NCI-H146 treated with DMSO at 0.1 percent for 48 hours (cell line): ENCODE measurements at regions not wholly inside any gene's neighbourhood (a gene's known extent, or its start where the extent isn't known, plus 50 kb on each side); places are given as distances from the start of the nearest gene placed in this dataset.
"Not testable (repeated sequence)": the region's sequence is repeated elsewhere in the genome, so short reads cannot be mapped to it uniquely, and the experiment has no call there.

Experiments used
- DNase-seq: peaks from one replicate; lab custom pipeline; 2025; ENCODE audit not compliant: unreplicated experiment; lab: John Stamatoyannopoulos, UW

GRCh38 chr6:90676516-90677300 lies 89.8 kb upstream of the MAP3K7 start:
- no peak for DNase-seq

- not testable (repeated sequence) for DNase-seq
These were observed 88.2 kb upstream of the MAP3K7 start for GRCh38 chr6:90675107-90675506.

GRCh38 chr6:90674077-90674476 lies 87.2 kb upstream of the MAP3K7 start:
- DNase-seq = not testable (repeated sequence)

GRCh38 chr6:90669846-90670245 lies 83.0 kb upstream of the MAP3K7 start:
- no peak for DNase-seq

GRCh38 chr6:90669420-90669819 lies 82.5 kb upstream of the MAP3K7 start:
- DNase-seq = no peak

GRCh38 chr6:90668141-90668540 lies 81.3 kb upstream of the MAP3K7 start:
- no peak for DNase-seq

- DNase-seq = no peak
These were observed 77.0 kb upstream of the MAP3K7 start for GRCh38 chr6:90663873-90664272.

GRCh38 chr6:90663106-90663505 lies 76.2 kb upstream of the MAP3K7 start:
- no peak for DNase-seq

- no peak for DNase-seq
These were observed 74.1 kb upstream of the MAP3K7 start for GRCh38 chr6:90660931-90661330.

GRCh38 chr6:90658497-90658896 lies 71.6 kb upstream of the MAP3K7 start:
- no peak for DNase-seq

GRCh38 chr6:90656325-90656724 lies 69.5 kb upstream of the MAP3K7 start:
- no peak for DNase-seq

GRCh38 chr6:90654806-90655205 lies 67.9 kb upstream of the MAP3K7 start:
- no peak for DNase-seq

- DNase-seq = no peak
These were observed 67.3 kb upstream of the MAP3K7 start for GRCh38 chr6:90654166-90654565.

- DNase-seq = no peak
These were observed 66.9 kb upstream of the MAP3K7 start for GRCh38 chr6:90653750-90654149.

- DNase-seq = no peak
These were observed 63.4 kb upstream of the MAP3K7 start for GRCh38 chr6:90650041-90650940.

- DNase-seq = no peak
These were observed 62.0 kb upstream of the MAP3K7 start for GRCh38 chr6:90648873-90649272.

- no peak for DNase-seq
These were observed 60.1 kb upstream of the MAP3K7 start for GRCh38 chr6:90646940-90647339.

- DNase-seq = no peak
These were observed 58.8 kb upstream of the MAP3K7 start for GRCh38 chr6:90645634-90646033.

- no peak for DNase-seq
These were observed 57.6 kb upstream of the MAP3K7 start for GRCh38 chr6:90644492-90644891.

- DNase-seq = no peak
These were observed 56.5 kb upstream of the MAP3K7 start for GRCh38 chr6:90643381-90643780.

GRCh38 chr6:90637320-90637719 lies 50.4 kb upstream of the MAP3K7 start:
- no peak for DNase-seq
